IMR-90 (cell line): ENCODE measurements at regions not wholly inside any gene's neighbourhood (a gene's known extent, or its start where the extent isn't known, plus 50 kb on each side); places are given as distances from the start of the nearest gene placed in this dataset.

Experiments
- CEBPB ChIP-seq: IDR thresholded peaks from 2 replicates; pipeline ENCODE4 v1.6.1; 2012; ENCODE audit warnings: low read depth, low read length, improper control_type of control experiment
- FOS ChIP-seq: fragments of 150-350 bp; IDR thresholded peaks from 2 replicates; pipeline ENCODE4 v1.6.1; 2016; ENCODE audit warnings: low read depth, low read length
- MAFK ChIP-seq: IDR thresholded peaks from 2 replicates; pipeline ENCODE4 v1.6.1; 2012; ENCODE audit warnings: low read depth, low read length, improper control_type of control experiment
- MAZ ChIP-seq: IDR thresholded peaks from 2 replicates; pipeline ENCODE4 v1.6.1; 2012; ENCODE audit warnings: low read depth, mild to moderate bottlenecking, low read length, improper control_type of control experiment, moderate library complexity, borderline replicate concordance
- MXI1 ChIP-seq: IDR thresholded peaks from 2 replicates; pipeline ENCODE4 v1.6.1; 2012; ENCODE audit warnings: low read depth, mild to moderate bottlenecking, low read length, moderate library complexity, borderline replicate concordance
- NFE2L2 ChIP-seq: fragments of 150-350 bp; IDR thresholded peaks from 2 replicates; pipeline ENCODE4 v1.6.1; 2016; ENCODE audit warnings: low read depth, mild to moderate bottlenecking, low read length
- POLR2A ChIP-seq: IDR thresholded peaks from 2 replicates; pipeline ENCODE4 v1.6.1; 2012; ENCODE audit warnings: mild to moderate bottlenecking, low read depth, low read length
- RAD21 ChIP-seq: IDR thresholded peaks from 2 replicates; pipeline ENCODE4 v1.6.1; 2012; ENCODE audit warnings: low read length, improper control_type of control experiment
- RCOR1 ChIP-seq: IDR thresholded peaks from 2 replicates; pipeline ENCODE4 v1.6.1; 2012; ENCODE audit warnings: mild to moderate bottlenecking, low read length, improper control_type of control experiment; ENCODE audit not compliant: insufficient replicate concordance
- TF ChIP-seq, protein P1 (sequence below): conservative IDR thresholded peaks from 2 replicates; pipeline ENCODE4 v1.5.1; 2012; ENCODE audit warnings: mild to moderate bottlenecking, low read depth, low read length, improper control_type of control experiment
- TF ChIP-seq, protein P2 (sequence below): fragments of 150-350 bp; IDR thresholded peaks from 2 replicates; pipeline ENCODE4 v1.6.1; 2017; ENCODE audit warnings: mild to moderate bottlenecking, antibody characterized with exemption, low read length, low read depth
- TF ChIP-seq, protein P3 (sequence below): fragments of 150-350 bp; IDR thresholded peaks from 2 replicates; pipeline ENCODE4 v1.6.1; 2016; ENCODE audit warnings: low read depth, mild to moderate bottlenecking, low read length, moderate library complexity, borderline replicate concordance

DNA sequence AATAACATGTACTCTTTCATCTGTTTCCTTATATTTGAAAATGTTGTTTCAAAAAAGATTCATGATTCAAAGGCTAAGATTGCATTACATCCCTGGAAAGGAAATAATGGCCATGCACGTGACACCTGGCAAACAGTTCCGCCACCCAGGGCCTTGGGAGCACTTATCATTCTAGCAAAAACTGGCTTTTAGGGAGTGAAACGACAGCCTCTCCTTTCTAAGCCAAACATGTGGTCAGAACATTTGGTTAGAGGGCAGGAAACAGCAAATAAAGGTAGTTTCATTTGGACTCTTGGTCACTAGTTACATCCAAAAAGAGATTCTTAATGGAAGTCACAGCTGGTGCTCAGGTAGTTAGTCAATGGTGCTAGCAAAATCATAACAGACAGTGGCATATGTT lies 83.5 kb downstream of the FAS start:
- TF ChIP-seq, protein P1, sequence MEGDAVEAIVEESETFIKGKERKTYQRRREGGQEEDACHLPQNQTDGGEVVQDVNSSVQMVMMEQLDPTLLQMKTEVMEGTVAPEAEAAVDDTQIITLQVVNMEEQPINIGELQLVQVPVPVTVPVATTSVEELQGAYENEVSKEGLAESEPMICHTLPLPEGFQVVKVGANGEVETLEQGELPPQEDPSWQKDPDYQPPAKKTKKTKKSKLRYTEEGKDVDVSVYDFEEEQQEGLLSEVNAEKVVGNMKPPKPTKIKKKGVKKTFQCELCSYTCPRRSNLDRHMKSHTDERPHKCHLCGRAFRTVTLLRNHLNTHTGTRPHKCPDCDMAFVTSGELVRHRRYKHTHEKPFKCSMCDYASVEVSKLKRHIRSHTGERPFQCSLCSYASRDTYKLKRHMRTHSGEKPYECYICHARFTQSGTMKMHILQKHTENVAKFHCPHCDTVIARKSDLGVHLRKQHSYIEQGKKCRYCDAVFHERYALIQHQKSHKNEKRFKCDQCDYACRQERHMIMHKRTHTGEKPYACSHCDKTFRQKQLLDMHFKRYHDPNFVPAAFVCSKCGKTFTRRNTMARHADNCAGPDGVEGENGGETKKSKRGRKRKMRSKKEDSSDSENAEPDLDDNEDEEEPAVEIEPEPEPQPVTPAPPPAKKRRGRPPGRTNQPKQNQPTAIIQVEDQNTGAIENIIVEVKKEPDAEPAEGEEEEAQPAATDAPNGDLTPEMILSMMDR = no peak
- no peak for TF ChIP-seq RCOR1
- no peak for TF ChIP-seq POLR2A
- no peak for TF ChIP-seq MXI1
- no peak for TF ChIP-seq MAZ
- no peak for TF ChIP-seq FOS
- no peak for TF ChIP-seq CEBPB
- TF ChIP-seq RAD21 = no peak
- TF ChIP-seq MAFK = no peak
- TF ChIP-seq, protein P2, sequence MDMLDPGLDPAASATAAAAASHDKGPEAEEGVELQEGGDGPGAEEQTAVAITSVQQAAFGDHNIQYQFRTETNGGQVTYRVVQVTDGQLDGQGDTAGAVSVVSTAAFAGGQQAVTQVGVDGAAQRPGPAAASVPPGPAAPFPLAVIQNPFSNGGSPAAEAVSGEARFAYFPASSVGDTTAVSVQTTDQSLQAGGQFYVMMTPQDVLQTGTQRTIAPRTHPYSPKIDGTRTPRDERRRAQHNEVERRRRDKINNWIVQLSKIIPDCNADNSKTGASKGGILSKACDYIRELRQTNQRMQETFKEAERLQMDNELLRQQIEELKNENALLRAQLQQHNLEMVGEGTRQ = no peak
- TF ChIP-seq NFE2L2 = no peak
- TF ChIP-seq, protein P3, sequence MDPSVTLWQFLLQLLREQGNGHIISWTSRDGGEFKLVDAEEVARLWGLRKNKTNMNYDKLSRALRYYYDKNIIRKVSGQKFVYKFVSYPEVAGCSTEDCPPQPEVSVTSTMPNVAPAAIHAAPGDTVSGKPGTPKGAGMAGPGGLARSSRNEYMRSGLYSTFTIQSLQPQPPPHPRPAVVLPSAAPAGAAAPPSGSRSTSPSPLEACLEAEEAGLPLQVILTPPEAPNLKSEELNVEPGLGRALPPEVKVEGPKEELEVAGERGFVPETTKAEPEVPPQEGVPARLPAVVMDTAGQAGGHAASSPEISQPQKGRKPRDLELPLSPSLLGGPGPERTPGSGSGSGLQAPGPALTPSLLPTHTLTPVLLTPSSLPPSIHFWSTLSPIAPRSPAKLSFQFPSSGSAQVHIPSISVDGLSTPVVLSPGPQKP = no peak
